ENCODE measurements at regions not wholly inside any gene's neighbourhood (a gene's known extent, or its start where the extent isn't known, plus 50 kb on each side); places are given as distances from the start of the nearest gene placed in this dataset.

DNA sequence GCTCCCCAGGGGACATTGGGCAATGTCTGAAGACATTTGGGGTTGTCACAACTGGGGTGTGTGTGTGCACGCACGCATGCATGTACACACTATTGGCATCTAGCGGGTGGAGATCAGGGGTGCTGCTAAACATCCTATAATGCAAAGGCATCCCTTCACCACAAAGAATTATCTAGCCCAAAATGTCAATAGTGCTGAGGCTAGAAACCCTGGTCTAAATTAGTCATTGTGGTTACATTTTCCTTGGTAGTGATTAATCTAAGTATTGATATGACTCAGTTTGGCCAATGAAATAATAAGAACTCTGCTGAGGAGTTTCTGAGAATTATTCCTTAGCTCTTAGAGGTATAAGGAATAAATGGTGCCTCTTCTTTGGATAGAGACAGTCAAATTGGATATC, 200.2 kb downstream of the CLCN4 start:
- no peak for DNase-seq (ENCODE audit: low spot score)
- Histone ChIP-seq H3K27me3 (no peaks in the 10 kb centered on the region), H3K4me1 (no peaks in the 10 kb centered on the region), H3K4me3 (no peak overlapping the region), H3K27ac (no peak overlapping the region), H3K9me3 (no peaks in the 10 kb centered on the region), H3K36me3 (no peaks in the 10 kb centered on the region)
- TF ChIP-seq, protein P1, sequence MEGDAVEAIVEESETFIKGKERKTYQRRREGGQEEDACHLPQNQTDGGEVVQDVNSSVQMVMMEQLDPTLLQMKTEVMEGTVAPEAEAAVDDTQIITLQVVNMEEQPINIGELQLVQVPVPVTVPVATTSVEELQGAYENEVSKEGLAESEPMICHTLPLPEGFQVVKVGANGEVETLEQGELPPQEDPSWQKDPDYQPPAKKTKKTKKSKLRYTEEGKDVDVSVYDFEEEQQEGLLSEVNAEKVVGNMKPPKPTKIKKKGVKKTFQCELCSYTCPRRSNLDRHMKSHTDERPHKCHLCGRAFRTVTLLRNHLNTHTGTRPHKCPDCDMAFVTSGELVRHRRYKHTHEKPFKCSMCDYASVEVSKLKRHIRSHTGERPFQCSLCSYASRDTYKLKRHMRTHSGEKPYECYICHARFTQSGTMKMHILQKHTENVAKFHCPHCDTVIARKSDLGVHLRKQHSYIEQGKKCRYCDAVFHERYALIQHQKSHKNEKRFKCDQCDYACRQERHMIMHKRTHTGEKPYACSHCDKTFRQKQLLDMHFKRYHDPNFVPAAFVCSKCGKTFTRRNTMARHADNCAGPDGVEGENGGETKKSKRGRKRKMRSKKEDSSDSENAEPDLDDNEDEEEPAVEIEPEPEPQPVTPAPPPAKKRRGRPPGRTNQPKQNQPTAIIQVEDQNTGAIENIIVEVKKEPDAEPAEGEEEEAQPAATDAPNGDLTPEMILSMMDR (IDR thresholded peaks at IDR 0.05), result no peak

GRCh38 chrX:10358958-10359357, 202.2 kb downstream of the CLCN4 start:
- H3K9me3 ChIP-seq, result peaks cover 0 to 7% of the 10 kb centered on the region in 2 donors
- no peak for DNase-seq (ENCODE audit: low spot score)
- TF ChIP-seq, protein P1 (IDR thresholded peaks at IDR 0.05), result no peak
- H3K4me3 ChIP-seq, result no peak overlapping the region
- H3K27me3 ChIP-seq, result no peaks in the 10 kb centered on the region
- no peak overlapping the region for H3K27ac ChIP-seq
- no peaks in the 10 kb centered on the region for H3K36me3 ChIP-seq
- no peaks in the 10 kb centered on the region for H3K4me1 ChIP-seq

DNA sequence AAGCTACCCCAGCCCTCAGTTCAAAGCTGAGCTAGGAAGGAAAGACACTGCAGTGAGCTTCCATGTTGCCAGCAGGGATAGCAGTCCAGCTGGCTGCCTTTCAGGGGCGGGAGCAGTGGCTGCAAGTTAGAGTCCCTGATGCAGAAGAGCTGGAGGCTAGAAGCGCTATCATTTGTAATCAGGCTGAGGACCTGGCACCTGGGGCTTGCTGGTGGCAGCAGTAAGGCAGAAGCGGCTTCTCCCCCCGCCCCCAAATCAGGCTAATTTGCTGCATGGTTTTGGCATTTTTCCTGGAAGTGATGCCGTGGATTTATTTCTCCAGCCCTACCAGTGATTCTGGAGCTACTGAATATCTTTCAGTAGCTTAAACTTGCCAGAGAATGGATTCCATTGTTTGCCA, 203.3 kb downstream of the CLCN4 start:
- DNase-seq (ENCODE audit: low spot score), result no peak

GRCh38 chrX:10365532-10366265, 208.9 kb downstream of the CLCN4 start:
- Histone ChIP-seq H3K9me3 (peaks cover 0 to 18% of the 10 kb centered on the region in 2 donors), H3K4me1 (no peaks in the 10 kb centered on the region), H3K27ac (no peak overlapping the region), H3K27me3 (no peaks in the 10 kb centered on the region), H3K4me3 (no peak overlapping the region), H3K36me3 (no peaks in the 10 kb centered on the region)
- no peak for DNase-seq (ENCODE audit: low spot score)
- TF ChIP-seq, protein P1 (IDR thresholded peaks at IDR 0.05), result no peak

More for the DNA sequence above, 203.3 kb downstream of the CLCN4 start:
- Histone ChIP-seq H3K36me3 (no peaks in the 10 kb centered on the region), H3K9me3 (peaks cover 0 to 7% of the 10 kb centered on the region in 2 donors), H3K27me3 (no peaks in the 10 kb centered on the region), H3K4me1 (no peaks in the 10 kb centered on the region), H3K4me3 (no peak overlapping the region), H3K27ac (no peak overlapping the region)
- TF ChIP-seq, protein P1 (IDR thresholded peaks at IDR 0.05), result no peak

DNA sequence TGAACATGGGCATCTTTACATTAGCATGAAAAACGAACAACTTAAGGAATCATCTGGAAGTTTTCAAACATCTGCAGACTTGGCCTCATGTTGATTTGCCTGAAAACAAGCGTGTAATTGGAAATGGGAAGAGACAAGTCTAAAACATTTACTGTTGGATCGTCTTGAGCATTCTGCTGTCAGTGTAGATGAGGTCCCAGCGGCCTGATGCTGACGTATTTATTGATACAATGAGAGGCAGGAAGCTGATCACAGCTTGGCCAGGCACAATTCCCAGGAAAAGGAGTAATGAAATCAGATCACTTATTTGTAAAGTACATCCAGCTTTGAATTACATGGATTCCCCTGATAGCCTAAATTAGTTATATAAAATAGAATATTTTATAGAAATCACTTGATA, 210.6 kb downstream of the CLCN4 start:
- Histone ChIP-seq H3K36me3 (no peaks in the 10 kb centered on the region), H3K9me3 (peaks cover 0 to 18% of the 10 kb centered on the region in 2 donors)
- no peak for DNase-seq (ENCODE audit: low spot score)

More for the DNA sequence above, 210.6 kb downstream of the CLCN4 start:
- no peaks in the 10 kb centered on the region for H3K4me1 ChIP-seq
- TF ChIP-seq, protein P1 (IDR thresholded peaks at IDR 0.05), result no peak
- no peaks in the 10 kb centered on the region for H3K27me3 ChIP-seq
- H3K4me3 ChIP-seq, result no peak overlapping the region
- no peak overlapping the region for H3K27ac ChIP-seq
